SK-N-SH treated with all-trans-retinoic acid at 6 μM for 48 hours (cell line): ENCODE measurements at regions not wholly inside any gene's neighbourhood (a gene's known extent, or its start where the extent isn't known, plus 50 kb on each side); places are given as distances from the start of the nearest gene placed in this dataset.

ENCODE experiments used
- ATAC-seq: fragments of 200-7000 bp; cut with Tn5 transposase; 3 replicates; pipeline ENCODE4 v1.9.1; 2020; ENCODE audit warnings: mild to moderate bottlenecking, moderate library complexity
- ARNTL ChIP-seq: fragments of 450-650 bp; formaldehyde crosslinking; IDR thresholded peaks from 2 replicates; pipeline ENCODE4 v1.5.0; 2020; ENCODE audit warnings: low read depth, mild to moderate bottlenecking, moderate library complexity, borderline replicate concordance
- BACH2 ChIP-seq: fragments of 250-450 bp; sonication (Bioruptor Pico); IDR thresholded peaks from 2 replicates; pipeline ENCODE4 v1.9.0; 2021; ENCODE audit warnings: mild to moderate bottlenecking, borderline replicate concordance
- CREB5 ChIP-seq: fragments of 250-450 bp; sonication (Bioruptor Pico); IDR thresholded peaks from 2 replicates; pipeline ENCODE4 v1.5.1; 2020; ENCODE audit warnings: low read depth, mild to moderate bottlenecking, moderate library complexity
- CSDC2 ChIP-seq: fragments of 250-450 bp; sonication (Bioruptor Pico); IDR thresholded peaks from 2 replicates; pipeline ENCODE4 v1.5.0; 2020; ENCODE audit warnings: mild to moderate bottlenecking, moderate library complexity
- CSRNP3 ChIP-seq: fragments of 250-450 bp; sonication (Bioruptor Pico); IDR thresholded peaks from 2 replicates; pipeline ENCODE4 v1.5.1; 2021; ENCODE audit warnings: mild to moderate bottlenecking, moderate library complexity
- ESRRG ChIP-seq: fragments of 250-450 bp; sonication (Bioruptor Pico); IDR thresholded peaks from 2 replicates; pipeline ENCODE4 v1.6.1; 2021; ENCODE audit warnings: mild to moderate bottlenecking
- ISL1 ChIP-seq: fragments of 250-450 bp; sonication (Bioruptor Pico); IDR thresholded peaks from 2 replicates; pipeline ENCODE4 v2.1.2; 2022; ENCODE audit warnings: mild to moderate bottlenecking, moderate library complexity
- OSR1 ChIP-seq: fragments of 250-450 bp; sonication (Bioruptor Pico); IDR thresholded peaks from 2 replicates; pipeline ENCODE4 v1.8.0; 2022; ENCODE audit warnings: moderate library complexity, mild to moderate bottlenecking, inconsistent platforms
- POU6F1 ChIP-seq: fragments of 250-450 bp; sonication (Bioruptor Pico); IDR thresholded peaks from 2 replicates; pipeline ENCODE4 v1.8.0; 2021; ENCODE audit warnings: low read depth, mild to moderate bottlenecking, moderate library complexity, borderline replicate concordance
- PPARA ChIP-seq: fragments of 250-450 bp; sonication (Bioruptor Pico); IDR thresholded peaks from 2 replicates; pipeline ENCODE4 v1.5.0; 2020; ENCODE audit warnings: mild to moderate bottlenecking, borderline replicate concordance
- RARB ChIP-seq: fragments of 250-450 bp; sonication (Bioruptor Pico); IDR thresholded peaks from 2 replicates; pipeline ENCODE4 v1.8.0; 2021; ENCODE audit warnings: mild to moderate bottlenecking, moderate library complexity
- SNAI2 ChIP-seq: fragments of 250-450 bp; sonication (Bioruptor Pico); IDR thresholded peaks from 2 replicates; pipeline ENCODE4 v1.5.0; 2020; ENCODE audit warnings: mild to moderate bottlenecking, moderate library complexity
- TCF4 ChIP-seq: fragments of 250-450 bp; sonication (Bioruptor Pico); IDR thresholded peaks from 2 replicates; pipeline ENCODE4 v1.8.0; 2021; ENCODE audit warnings: mild to moderate bottlenecking, moderate library complexity, borderline replicate concordance
- TOX ChIP-seq: fragments of 250-450 bp; sonication (Bioruptor Pico); IDR thresholded peaks from 2 replicates; pipeline ENCODE4 v1.8.0; 2021; ENCODE audit warnings: mild to moderate bottlenecking, moderate library complexity, borderline replicate concordance
- TSHZ2 ChIP-seq: fragments of 250-450 bp; sonication (Bioruptor Pico); IDR thresholded peaks from 2 replicates; pipeline ENCODE4 v1.5.0; 2020; ENCODE audit warnings: mild to moderate bottlenecking, moderate library complexity
- ZC3H10 ChIP-seq: fragments of 250-450 bp; sonication (Bioruptor Pico); IDR thresholded peaks from 2 replicates; pipeline ENCODE4 v1.5.1; 2021; ENCODE audit warnings: mild to moderate bottlenecking, moderate library complexity
- ZFP3 ChIP-seq: fragments of 250-450 bp; sonication (Bioruptor Pico); IDR thresholded peaks from 2 replicates; pipeline ENCODE4 v1.5.0; 2020; ENCODE audit warnings: mild to moderate bottlenecking, moderate library complexity
- ZFP30 ChIP-seq: fragments of 450-650 bp; formaldehyde crosslinking; IDR thresholded peaks from 2 replicates; pipeline ENCODE4 v1.5.0; 2022; ENCODE audit warnings: mild to moderate bottlenecking, moderate library complexity
- ZNF565 ChIP-seq: fragments of 450-650 bp; formaldehyde crosslinking; conservative IDR thresholded peaks from 2 replicates; pipeline ENCODE4 v1.5.0; 2020; ENCODE audit warnings: low read depth, mild to moderate bottlenecking, moderate library complexity
- ZNF70 ChIP-seq: fragments of 450-650 bp; formaldehyde crosslinking; IDR thresholded peaks from 2 replicates; pipeline ENCODE4 v1.5.0; 2020; ENCODE audit warnings: mild to moderate bottlenecking, moderate library complexity
- ZNF8 ChIP-seq: fragments of 450-650 bp; formaldehyde crosslinking; IDR thresholded peaks from 2 replicates; pipeline ENCODE4 v1.5.0; 2020; ENCODE audit warnings: mild to moderate bottlenecking, moderate library complexity

GRCh38 chr6:9233686-9234085, 798.3 kb upstream of the SLC35B3 start:
- TF ChIP-seq TCF4 (CRISPR knock-in tag): no peak

GRCh38 chr6:9233226-9233625, 797.9 kb upstream of the SLC35B3 start:
- no peak for ATAC-seq
- no peak for TF ChIP-seq ESRRG (CRISPR knock-in tag)
- TF ChIP-seq ZFP3 (CRISPR knock-in tag): no peak
- TF ChIP-seq BACH2: no peak
- TF ChIP-seq TSHZ2 (CRISPR knock-in tag): no peak
- no peak for TF ChIP-seq ISL1 (CRISPR knock-in tag)
- TF ChIP-seq OSR1 (CRISPR knock-in tag): no peak
- no peak for TF ChIP-seq CSDC2

More at GRCh38 chr6:9233686-9234085, 798.3 kb upstream of the SLC35B3 start:
- ATAC-seq: no peak

GRCh38 chr6:9225441-9225871, 790.1 kb upstream of the SLC35B3 start:
- no peak for ATAC-seq
- TF ChIP-seq ZNF8 (CRISPR knock-in tag): no peak
- no peak for TF ChIP-seq SNAI2 (CRISPR knock-in tag)
- no peak for TF ChIP-seq ESRRG (CRISPR knock-in tag)
- no peak for TF ChIP-seq ARNTL (CRISPR knock-in tag)
- no peak for TF ChIP-seq TSHZ2 (CRISPR knock-in tag)
- no peak for TF ChIP-seq ZFP30 (CRISPR knock-in tag)
- TF ChIP-seq CREB5 (CRISPR knock-in tag): no peak
- TF ChIP-seq ZFP3 (CRISPR knock-in tag): no peak
- no peak for TF ChIP-seq TCF4 (CRISPR knock-in tag)
- TF ChIP-seq POU6F1: no peak
- TF ChIP-seq PPARA (CRISPR knock-in tag): no peak
- no peak for TF ChIP-seq OSR1 (CRISPR knock-in tag)
- TF ChIP-seq RARB: no peak
- TF ChIP-seq ISL1 (CRISPR knock-in tag): no peak
- TF ChIP-seq CSRNP3 (CRISPR knock-in tag): no peak
- no peak for TF ChIP-seq ZNF70 (CRISPR knock-in tag)
- no peak for TF ChIP-seq CSDC2
- TF ChIP-seq TOX (CRISPR knock-in tag): no peak

GRCh38 chr6:9224539-9224938, 789.2 kb upstream of the SLC35B3 start:
- ATAC-seq: no peak
- TF ChIP-seq BACH2: no peak
- no peak for TF ChIP-seq ESRRG (CRISPR knock-in tag)
- TF ChIP-seq SNAI2 (CRISPR knock-in tag): no peak
- TF ChIP-seq CSDC2: no peak
- no peak for TF ChIP-seq ZNF70 (CRISPR knock-in tag)
- no peak for TF ChIP-seq CREB5 (CRISPR knock-in tag)
- TF ChIP-seq ZNF565 (CRISPR knock-in tag): no peak
- TF ChIP-seq ISL1 (CRISPR knock-in tag): no peak
- no peak for TF ChIP-seq ZFP30 (CRISPR knock-in tag)
- no peak for TF ChIP-seq POU6F1
- TF ChIP-seq RARB: no peak
- no peak for TF ChIP-seq ZC3H10 (CRISPR knock-in tag)
- TF ChIP-seq OSR1 (CRISPR knock-in tag): no peak
